HG02678 (cell line): ENCODE measurements at regions not wholly inside any gene's neighbourhood (a gene's known extent, or its start where the extent isn't known, plus 50 kb on each side); places are given as distances from the start of the nearest gene placed in this dataset.
"Not testable (repeated sequence)": the region's sequence is repeated elsewhere in the genome, so short reads cannot be mapped to it uniquely, and the experiment has no call there.

Experiments used
- ATAC-seq: cut with Tn5 transposase; IDR thresholded peaks from one replicate; pipeline ENCODE4 v1.9.1; 2021; ENCODE audit warnings: mild to moderate bottlenecking, moderate library complexity; ENCODE audit not compliant: unreplicated experiment

- ATAC-seq = no peak
Measured at GRCh38 chr11:42417691-42418090, 894.1 kb upstream of the API5 start.

GRCh38 chr11:42422090-42422489 lies 889.7 kb upstream of the API5 start:
- no peak for ATAC-seq

GRCh38 chr11:42434911-42435310 lies 876.9 kb upstream of the API5 start:
- not testable (repeated sequence) for ATAC-seq

GRCh38 chr11:42444406-42444805 lies 867.4 kb upstream of the API5 start:
- no peak for ATAC-seq

- ATAC-seq = no peak
Measured at GRCh38 chr11:42462558-42463310, 849.1 kb upstream of the API5 start.

GRCh38 chr11:42465623-42466022 lies 846.2 kb upstream of the API5 start:
- ATAC-seq = no peak

- no peak for ATAC-seq
Measured at GRCh38 chr11:42473106-42473505, 838.7 kb upstream of the API5 start.

GRCh38 chr11:42482822-42483221 lies 829.0 kb upstream of the API5 start:
- no peak for ATAC-seq

GRCh38 chr11:42490506-42490905 lies 821.3 kb upstream of the API5 start:
- no peak for ATAC-seq

GRCh38 chr11:42494459-42494858 lies 817.3 kb upstream of the API5 start:
- ATAC-seq = no peak

GRCh38 chr11:42498971-42499370 lies 812.8 kb upstream of the API5 start:
- no peak for ATAC-seq

- no peak for ATAC-seq
Measured at GRCh38 chr11:42502151-42502550, 809.6 kb upstream of the API5 start.

- ATAC-seq = no peak
Measured at GRCh38 chr11:42521994-42522393, 789.8 kb upstream of the API5 start.

- ATAC-seq = peak; percentile 96
Measured at GRCh38 chr11:42524534-42525227, 787.1 kb upstream of the API5 start.

GRCh38 chr11:42526426-42526825 lies 785.4 kb upstream of the API5 start:
- no peak for ATAC-seq

- no peak for ATAC-seq
Measured at GRCh38 chr11:42528471-42528870, 783.3 kb upstream of the API5 start.

- no peak for ATAC-seq
Measured at GRCh38 chr11:42528911-42529310, 782.9 kb upstream of the API5 start.

- ATAC-seq = no peak
Measured at GRCh38 chr11:42536611-42537360, 775.0 kb upstream of the API5 start.

- ATAC-seq = no peak
Measured at GRCh38 chr11:42542336-42542735, 769.5 kb upstream of the API5 start.

GRCh38 chr11:42543844-42544419 lies 767.9 kb upstream of the API5 start:
- no peak for ATAC-seq

- ATAC-seq = no peak
Measured at GRCh38 chr11:42544726-42545125, 767.1 kb upstream of the API5 start.
